CD14-positive monocyte (primary cell): ENCODE measurements at regions not wholly inside any gene's neighbourhood (a gene's known extent, or its start where the extent isn't known, plus 50 kb on each side); places are given as distances from the start of the nearest gene placed in this dataset.

Experiments used
- DNase-seq, 3 donors: peaks; one replicate each; pipeline ENCODE4 v3.0.0-alpha.2; 2011 to 2022
- H2AFZ ChIP-seq: 2 replicates; pipeline ENCODE4 v1.6.0; 2012; ENCODE audit warnings: mild to moderate bottlenecking, low read depth, low read length, inconsistent platforms; ENCODE audit not compliant: insufficient read depth, poor library complexity, severe bottlenecking
- H3K27ac ChIP-seq, 2 donors: 1 replicate in 1 of 2; 2 replicates in 1 of 2; pipeline ENCODE4 v1.5.1; 2012 to 2013; ENCODE audit warnings: low read length in 2 of 2, control low read depth in 1 of 2, inconsistent platforms in 1 of 2, low read depth in 1 of 2, mild to moderate bottlenecking in 1 of 2
- H3K27me3 ChIP-seq, 2 donors: one replicate each; pipeline versions ENCODE4 v1.6.0 to v1.6.1; 2011 to 2013; ENCODE audit warnings: low read length in 2 of 2; ENCODE audit not compliant: control insufficient read depth in 2 of 2, insufficient read depth in 2 of 2
- H3K36me3 ChIP-seq, 2 donors: replicated peaks in 1 of 2; 1 replicate in 1 of 2; 2 replicates in 1 of 2; pipeline versions ENCODE4 v1.5.1 to v1.6.1; 2012 to 2013; ENCODE audit warnings: low read length in 2 of 2, control low read depth in 1 of 2, inconsistent platforms in 1 of 2, mild to moderate bottlenecking in 1 of 2; ENCODE audit not compliant: insufficient read depth in 2 of 2, control insufficient read depth in 1 of 2
- H3K4me1 ChIP-seq, 2 donors: 1 replicate in 1 of 2; 2 replicates in 1 of 2; pipeline versions ENCODE4 v1.5.1 to v1.6.1; 2012 to 2013; ENCODE audit warnings: low read length in 2 of 2, control low read depth in 1 of 2, inconsistent platforms in 1 of 2, mild to moderate bottlenecking in 1 of 2, moderate library complexity in 1 of 2; ENCODE audit not compliant: insufficient read depth in 2 of 2, control insufficient read depth in 1 of 2
- H3K4me2 ChIP-seq: replicated peaks from 2 replicates; pipeline ENCODE3; 2012; ENCODE audit warnings: low read length, moderate library complexity, mild to moderate bottlenecking; ENCODE audit not compliant: poor library complexity, severe bottlenecking; ENCODE audit errors: extremely low read depth
- H3K4me3 ChIP-seq, 3 experiments: fragments of 200-600 bp in 1 of 3; sonication (generic) in 1 of 3; replicated peaks in 1 of 3; 1 replicate in 2 of 3; 2 replicates in 1 of 3; pipeline ENCODE4 v1.5.1; 2011 to 2013; ENCODE audit warnings: low read length in 3 of 3, mild to moderate bottlenecking in 3 of 3, control low read depth in 2 of 3, low read depth in 2 of 3, inconsistent platforms in 1 of 3, moderate library complexity in 1 of 3
- H3K79me2 ChIP-seq: 2 replicates; pipeline ENCODE4 v1.6.0; 2012; ENCODE audit warnings: mild to moderate bottlenecking, control low read depth, inconsistent platforms, low read length, moderate library complexity; ENCODE audit not compliant: insufficient read depth
- H3K9ac ChIP-seq: 2 replicates; pipeline ENCODE4 v1.6.0; 2017; ENCODE audit warnings: low read length, mild to moderate bottlenecking; ENCODE audit not compliant: insufficient read depth, poor library complexity, severe bottlenecking
- H3K9me3 ChIP-seq, 2 donors: replicated peaks in 1 of 2; 1 replicate in 1 of 2; 2 replicates in 1 of 2; pipeline versions ENCODE4 v1.5.1 to v1.6.1; 2012 to 2013; ENCODE audit warnings: low read length in 2 of 2, control low read depth in 1 of 2; ENCODE audit not compliant: control insufficient read depth in 1 of 2, insufficient read depth in 1 of 2
- H4K20me1 ChIP-seq: 2 replicates; pipeline ENCODE4 v1.6.0; 2012; ENCODE audit warnings: mild to moderate bottlenecking, low read length, control low read depth, moderate library complexity; ENCODE audit not compliant: insufficient read depth
- H3K27ac Mint-ChIP-seq, 7 donors: one replicate each; pipeline ENCODE4 v1.8.0; 2020; ENCODE audit warnings: mild to moderate bottlenecking in 7 of 7, mixed read lengths in 7 of 7, moderate library complexity in 6 of 7, inconsistent platforms in 2 of 7
- H3K27me3 Mint-ChIP-seq, 3 donors: one replicate each; pipeline ENCODE4 v1.8.0; 2021 to 2022; ENCODE audit warnings: low read depth in 3 of 3, mild to moderate bottlenecking in 3 of 3, mixed read lengths in 3 of 3, moderate library complexity in 3 of 3, inconsistent platforms in 1 of 3
- H3K36me3 Mint-ChIP-seq, 2 donors: one replicate each; pipeline ENCODE4 v1.8.0; 2020; ENCODE audit warnings: mixed read lengths in 2 of 2, inconsistent platforms in 1 of 2, mild to moderate bottlenecking in 1 of 2
- H3K4me1 Mint-ChIP-seq: one replicate; pipeline ENCODE4 v1.8.0; 2020; ENCODE audit warnings: mild to moderate bottlenecking, mixed read lengths
- H3K4me3 Mint-ChIP-seq, 2 donors: one replicate each; pipeline ENCODE4 v1.8.0; 2020; ENCODE audit warnings: mild to moderate bottlenecking in 2 of 2, mixed read lengths in 2 of 2, moderate library complexity in 1 of 2
- H3K9me3 Mint-ChIP-seq, 7 donors: one replicate each; pipeline ENCODE4 v1.8.0; 2020 to 2022; ENCODE audit warnings: mixed read lengths in 7 of 7, mild to moderate bottlenecking in 6 of 7, moderate library complexity in 6 of 7, inconsistent platforms in 2 of 7
- WGBS: methylation state at CpG from one replicate; pipeline ENCODE4 v1.1.5; 2013; ENCODE audit warnings: missing lambda C conversion rate; ENCODE audit not compliant: insufficient coverage; 5-methylcytosine and 5-hydroxymethylcytosine counted together
- intact Hi-C, 2 donors: fragments of 100-400 bp; cut with micrococcal nuclease; formaldehyde crosslinking; loops; one replicate each; pipeline versions ENCODE4 v1.15.0 to v1.15.1; 2023
- TF ChIP-seq, protein P1 (sequence below): fragments of 200-600 bp; IDR thresholded peaks from one replicate; pipeline ENCODE4 v1.8.0; 2022; ENCODE audit warnings: antibody characterized with exemption, mild to moderate bottlenecking

DNA sequence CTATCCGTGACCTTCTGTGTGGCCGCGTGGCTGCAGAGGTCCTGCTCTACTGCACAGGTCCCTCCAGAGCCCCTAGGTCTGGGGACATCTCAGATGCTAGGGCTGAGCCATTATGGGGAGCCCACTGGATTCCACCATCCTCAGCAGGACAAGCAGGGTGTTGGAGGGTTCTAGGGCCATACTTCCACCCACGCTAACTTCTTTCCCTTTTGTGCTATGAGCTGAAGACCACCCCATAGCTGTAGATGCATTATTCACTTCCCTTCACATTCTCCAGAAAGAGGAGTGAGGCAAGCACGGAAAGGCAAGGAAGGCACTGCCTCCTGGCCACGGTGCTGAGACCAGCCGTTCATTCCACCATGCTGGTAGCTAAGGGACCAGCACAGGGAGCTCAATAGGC is 149.5 kb upstream of the MYCN start:
- Mint-ChIP-seq H3K27me3 (peaks cover 2 to 3% (median 3%) of the 10 kb centered on the region in 3 donors), H3K36me3 (no peaks in the 10 kb centered on the region)
- no peaks in the 10 kb centered on the region for H3K27me3 ChIP-seq

DNA sequence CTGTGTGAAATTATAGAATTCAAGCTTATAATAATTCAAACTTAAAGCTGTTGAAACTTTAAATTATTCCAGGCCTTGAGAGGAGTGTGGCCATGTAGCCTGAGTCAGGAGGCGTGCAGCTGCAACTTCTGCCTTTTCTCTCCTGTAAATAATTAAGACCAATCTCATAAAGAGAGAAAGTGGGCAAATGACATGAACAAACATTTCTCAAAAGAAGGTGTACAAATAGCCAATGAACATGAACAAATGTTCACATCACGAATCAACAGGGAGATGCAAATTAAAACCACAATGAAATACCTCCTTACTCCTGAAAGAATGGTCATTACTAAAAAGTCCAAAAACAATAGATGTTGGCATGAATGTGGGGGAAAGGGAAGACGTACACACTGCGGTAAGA is 149.1 kb upstream of the MYCN start:
- no peaks in the 10 kb centered on the region for H3K9me3 ChIP-seq
- H3K27ac ChIP-seq: no peak overlapping the region
- DNase-seq: no peak
- no peaks in the 10 kb centered on the region for H3K4me1 Mint-ChIP-seq
- H3K4me3 Mint-ChIP-seq: no peak overlapping the region
- no peak overlapping the region for H3K4me3 ChIP-seq
- WGBS: no CpG with 5 or more reads among the region's 4 CpGs
- no peaks in the 10 kb centered on the region for H3K36me3 ChIP-seq
- no peak overlapping the region for H3K27ac Mint-ChIP-seq
- H3K9me3 Mint-ChIP-seq: peaks cover 0 to 1% (median 0%) of the 10 kb centered on the region in 7 donors
- no peaks in the 10 kb centered on the region for H4K20me1 ChIP-seq
- intact Hi-C loops: no loop called here
- no peaks in the 10 kb centered on the region for H3K4me1 ChIP-seq
- no peaks in the 10 kb centered on the region for H3K36me3 Mint-ChIP-seq
- no peak overlapping the region for H3K9ac ChIP-seq
- TF ChIP-seq, protein P1, sequence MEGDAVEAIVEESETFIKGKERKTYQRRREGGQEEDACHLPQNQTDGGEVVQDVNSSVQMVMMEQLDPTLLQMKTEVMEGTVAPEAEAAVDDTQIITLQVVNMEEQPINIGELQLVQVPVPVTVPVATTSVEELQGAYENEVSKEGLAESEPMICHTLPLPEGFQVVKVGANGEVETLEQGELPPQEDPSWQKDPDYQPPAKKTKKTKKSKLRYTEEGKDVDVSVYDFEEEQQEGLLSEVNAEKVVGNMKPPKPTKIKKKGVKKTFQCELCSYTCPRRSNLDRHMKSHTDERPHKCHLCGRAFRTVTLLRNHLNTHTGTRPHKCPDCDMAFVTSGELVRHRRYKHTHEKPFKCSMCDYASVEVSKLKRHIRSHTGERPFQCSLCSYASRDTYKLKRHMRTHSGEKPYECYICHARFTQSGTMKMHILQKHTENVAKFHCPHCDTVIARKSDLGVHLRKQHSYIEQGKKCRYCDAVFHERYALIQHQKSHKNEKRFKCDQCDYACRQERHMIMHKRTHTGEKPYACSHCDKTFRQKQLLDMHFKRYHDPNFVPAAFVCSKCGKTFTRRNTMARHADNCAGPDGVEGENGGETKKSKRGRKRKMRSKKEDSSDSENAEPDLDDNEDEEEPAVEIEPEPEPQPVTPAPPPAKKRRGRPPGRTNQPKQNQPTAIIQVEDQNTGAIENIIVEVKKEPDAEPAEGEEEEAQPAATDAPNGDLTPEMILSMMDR: no peak
- no peak overlapping the region for H3K4me2 ChIP-seq
- no peaks in the 10 kb centered on the region for H3K79me2 ChIP-seq
- no peak overlapping the region for H2AFZ ChIP-seq
- no peaks in the 10 kb centered on the region for H3K27me3 ChIP-seq
- peaks cover 1 to 3% (median 2%) of the 10 kb centered on the region in 3 donors for H3K27me3 Mint-ChIP-seq

More for the DNA sequence above, 149.5 kb upstream of the MYCN start:
- intact Hi-C loops: no loop called here
- no peaks in the 10 kb centered on the region for H3K79me2 ChIP-seq
- no peaks in the 10 kb centered on the region for H3K4me1 Mint-ChIP-seq
- no peak overlapping the region for H3K4me3 ChIP-seq
- no peaks in the 10 kb centered on the region for H3K36me3 ChIP-seq
- H3K27ac ChIP-seq: no peak overlapping the region
- no peak for DNase-seq
- no peak overlapping the region for H3K4me2 ChIP-seq
- H2AFZ ChIP-seq: no peak overlapping the region
- H3K4me1 ChIP-seq: no peaks in the 10 kb centered on the region
- H3K9me3 Mint-ChIP-seq: peaks cover 0 to 1% (median 0%) of the 10 kb centered on the region in 7 donors
- H3K27ac Mint-ChIP-seq: no peak overlapping the region
- no peak overlapping the region for H3K9ac ChIP-seq
- WGBS: 100% methylated on average over 7 of the region's 7 CpGs
- TF ChIP-seq, protein P1: no peak
- H3K9me3 ChIP-seq: no peaks in the 10 kb centered on the region
- H3K4me3 Mint-ChIP-seq: no peak overlapping the region
- H4K20me1 ChIP-seq: no peaks in the 10 kb centered on the region
